HEK293 (cell line): ENCODE measurements at regions not wholly inside any gene's neighbourhood (a gene's known extent, or its start where the extent isn't known, plus 50 kb on each side); places are given as distances from the start of the nearest gene placed in this dataset.

Source experiments
- ATF2 ChIP-seq: fragments of 450-650 bp; formaldehyde crosslinking; IDR thresholded peaks from 2 replicates; pipeline ENCODE4 v1.5.1; 2016; ENCODE audit warnings: missing biosample characterization, missing genetic modification characterization, low read depth
- FEZF1 ChIP-seq: fragments of 450-650 bp; formaldehyde crosslinking; IDR thresholded peaks from 2 replicates; pipeline ENCODE4 v1.5.1; 2016; ENCODE audit warnings: missing biosample characterization, missing genetic modification characterization
- PRDM10 ChIP-seq: fragments of 450-650 bp; formaldehyde crosslinking; IDR thresholded peaks from 2 replicates; pipeline ENCODE4 v1.5.1; 2016; ENCODE audit warnings: missing biosample characterization, missing genetic modification characterization
- TCF7L2 ChIP-seq: IDR thresholded peaks from 2 replicates; pipeline ENCODE4 v1.6.1; 2011; ENCODE audit warnings: low read depth, mild to moderate bottlenecking, inconsistent platforms, low read length, moderate library complexity, borderline replicate concordance
- ZBTB7A ChIP-seq: fragments of 450-650 bp; formaldehyde crosslinking; IDR thresholded peaks from 2 replicates; pipeline ENCODE4 v1.5.1; 2016; ENCODE audit warnings: low read depth, missing biosample characterization, missing genetic modification characterization
- TF ChIP-seq, protein P1 (sequence below): fragments of 450-650 bp; formaldehyde crosslinking; IDR thresholded peaks from 2 replicates; pipeline ENCODE4 v1.5.1; 2016; ENCODE audit warnings: missing biosample characterization, missing genetic modification characterization
- TF ChIP-seq, protein P2 (sequence below): fragments of 450-650 bp; formaldehyde crosslinking; IDR thresholded peaks from 2 replicates; pipeline ENCODE4 v1.5.1; 2016; ENCODE audit warnings: missing biosample characterization, missing genetic modification characterization
- TF ChIP-seq, protein P3 (sequence below): fragments of 450-650 bp; formaldehyde crosslinking; IDR thresholded peaks from 2 replicates; pipeline ENCODE4 v1.5.1; 2016; ENCODE audit warnings: missing biosample characterization, missing genetic modification characterization, low read depth

GRCh38 chr12:24293549-24293948 lies 344.1 kb upstream of the SOX5 start:
- TF ChIP-seq, protein P1, sequence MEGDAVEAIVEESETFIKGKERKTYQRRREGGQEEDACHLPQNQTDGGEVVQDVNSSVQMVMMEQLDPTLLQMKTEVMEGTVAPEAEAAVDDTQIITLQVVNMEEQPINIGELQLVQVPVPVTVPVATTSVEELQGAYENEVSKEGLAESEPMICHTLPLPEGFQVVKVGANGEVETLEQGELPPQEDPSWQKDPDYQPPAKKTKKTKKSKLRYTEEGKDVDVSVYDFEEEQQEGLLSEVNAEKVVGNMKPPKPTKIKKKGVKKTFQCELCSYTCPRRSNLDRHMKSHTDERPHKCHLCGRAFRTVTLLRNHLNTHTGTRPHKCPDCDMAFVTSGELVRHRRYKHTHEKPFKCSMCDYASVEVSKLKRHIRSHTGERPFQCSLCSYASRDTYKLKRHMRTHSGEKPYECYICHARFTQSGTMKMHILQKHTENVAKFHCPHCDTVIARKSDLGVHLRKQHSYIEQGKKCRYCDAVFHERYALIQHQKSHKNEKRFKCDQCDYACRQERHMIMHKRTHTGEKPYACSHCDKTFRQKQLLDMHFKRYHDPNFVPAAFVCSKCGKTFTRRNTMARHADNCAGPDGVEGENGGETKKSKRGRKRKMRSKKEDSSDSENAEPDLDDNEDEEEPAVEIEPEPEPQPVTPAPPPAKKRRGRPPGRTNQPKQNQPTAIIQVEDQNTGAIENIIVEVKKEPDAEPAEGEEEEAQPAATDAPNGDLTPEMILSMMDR (tag by site-specific recombination), result no peak
- TF ChIP-seq PRDM10, result no peak
- no peak for TF ChIP-seq ZBTB7A
- TF ChIP-seq ATF2 (tag by site-specific recombination), result no peak
- TF ChIP-seq, protein P2, sequence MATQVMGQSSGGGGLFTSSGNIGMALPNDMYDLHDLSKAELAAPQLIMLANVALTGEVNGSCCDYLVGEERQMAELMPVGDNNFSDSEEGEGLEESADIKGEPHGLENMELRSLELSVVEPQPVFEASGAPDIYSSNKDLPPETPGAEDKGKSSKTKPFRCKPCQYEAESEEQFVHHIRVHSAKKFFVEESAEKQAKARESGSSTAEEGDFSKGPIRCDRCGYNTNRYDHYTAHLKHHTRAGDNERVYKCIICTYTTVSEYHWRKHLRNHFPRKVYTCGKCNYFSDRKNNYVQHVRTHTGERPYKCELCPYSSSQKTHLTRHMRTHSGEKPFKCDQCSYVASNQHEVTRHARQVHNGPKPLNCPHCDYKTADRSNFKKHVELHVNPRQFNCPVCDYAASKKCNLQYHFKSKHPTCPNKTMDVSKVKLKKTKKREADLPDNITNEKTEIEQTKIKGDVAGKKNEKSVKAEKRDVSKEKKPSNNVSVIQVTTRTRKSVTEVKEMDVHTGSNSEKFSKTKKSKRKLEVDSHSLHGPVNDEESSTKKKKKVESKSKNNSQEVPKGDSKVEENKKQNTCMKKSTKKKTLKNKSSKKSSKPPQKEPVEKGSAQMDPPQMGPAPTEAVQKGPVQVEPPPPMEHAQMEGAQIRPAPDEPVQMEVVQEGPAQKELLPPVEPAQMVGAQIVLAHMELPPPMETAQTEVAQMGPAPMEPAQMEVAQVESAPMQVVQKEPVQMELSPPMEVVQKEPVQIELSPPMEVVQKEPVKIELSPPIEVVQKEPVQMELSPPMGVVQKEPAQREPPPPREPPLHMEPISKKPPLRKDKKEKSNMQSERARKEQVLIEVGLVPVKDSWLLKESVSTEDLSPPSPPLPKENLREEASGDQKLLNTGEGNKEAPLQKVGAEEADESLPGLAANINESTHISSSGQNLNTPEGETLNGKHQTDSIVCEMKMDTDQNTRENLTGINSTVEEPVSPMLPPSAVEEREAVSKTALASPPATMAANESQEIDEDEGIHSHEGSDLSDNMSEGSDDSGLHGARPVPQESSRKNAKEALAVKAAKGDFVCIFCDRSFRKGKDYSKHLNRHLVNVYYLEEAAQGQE, result no peak
- no peak for TF ChIP-seq TCF7L2
- TF ChIP-seq, protein P3, sequence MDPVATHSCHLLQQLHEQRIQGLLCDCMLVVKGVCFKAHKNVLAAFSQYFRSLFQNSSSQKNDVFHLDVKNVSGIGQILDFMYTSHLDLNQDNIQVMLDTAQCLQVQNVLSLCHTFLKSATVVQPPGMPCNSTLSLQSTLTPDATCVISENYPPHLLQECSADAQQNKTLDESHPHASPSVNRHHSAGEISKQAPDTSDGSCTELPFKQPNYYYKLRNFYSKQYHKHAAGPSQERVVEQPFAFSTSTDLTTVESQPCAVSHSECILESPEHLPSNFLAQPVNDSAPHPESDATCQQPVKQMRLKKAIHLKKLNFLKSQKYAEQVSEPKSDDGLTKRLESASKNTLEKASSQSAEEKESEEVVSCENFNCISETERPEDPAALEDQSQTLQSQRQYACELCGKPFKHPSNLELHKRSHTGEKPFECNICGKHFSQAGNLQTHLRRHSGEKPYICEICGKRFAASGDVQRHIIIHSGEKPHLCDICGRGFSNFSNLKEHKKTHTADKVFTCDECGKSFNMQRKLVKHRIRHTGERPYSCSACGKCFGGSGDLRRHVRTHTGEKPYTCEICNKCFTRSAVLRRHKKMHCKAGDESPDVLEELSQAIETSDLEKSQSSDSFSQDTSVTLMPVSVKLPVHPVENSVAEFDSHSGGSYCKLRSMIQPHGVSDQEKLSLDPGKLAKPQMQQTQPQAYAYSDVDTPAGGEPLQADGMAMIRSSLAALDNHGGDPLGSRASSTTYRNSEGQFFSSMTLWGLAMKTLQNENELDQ (tag by site-specific recombination), result no peak
- TF ChIP-seq FEZF1 (tag by site-specific recombination), result no peak
